22Rv1 (cell line): ENCODE measurements at regions not wholly inside any gene's neighbourhood (a gene's known extent, or its start where the extent isn't known, plus 50 kb on each side); places are given as distances from the start of the nearest gene placed in this dataset.
"Not testable (repeated sequence)": the region's sequence is repeated elsewhere in the genome, so short reads cannot be mapped to it uniquely, and the experiment has no call there.

Source experiments
- H3K27ac ChIP-seq: fragments of 450-650 bp; 2 replicates; pipeline ENCODE4 v1.5.1; 2017
- ZFX ChIP-seq: fragments of 450-650 bp; IDR thresholded peaks from 2 replicates; pipeline ENCODE4 v1.6.1; 2017; ENCODE audit warnings: antibody characterized with exemption, borderline replicate concordance
- TF ChIP-seq, protein P1 (sequence below): fragments of 450-650 bp; IDR thresholded peaks from 2 replicates; pipeline ENCODE4 v1.5.1; 2017; ENCODE audit warnings: mild to moderate bottlenecking

- TF ChIP-seq, protein P1, sequence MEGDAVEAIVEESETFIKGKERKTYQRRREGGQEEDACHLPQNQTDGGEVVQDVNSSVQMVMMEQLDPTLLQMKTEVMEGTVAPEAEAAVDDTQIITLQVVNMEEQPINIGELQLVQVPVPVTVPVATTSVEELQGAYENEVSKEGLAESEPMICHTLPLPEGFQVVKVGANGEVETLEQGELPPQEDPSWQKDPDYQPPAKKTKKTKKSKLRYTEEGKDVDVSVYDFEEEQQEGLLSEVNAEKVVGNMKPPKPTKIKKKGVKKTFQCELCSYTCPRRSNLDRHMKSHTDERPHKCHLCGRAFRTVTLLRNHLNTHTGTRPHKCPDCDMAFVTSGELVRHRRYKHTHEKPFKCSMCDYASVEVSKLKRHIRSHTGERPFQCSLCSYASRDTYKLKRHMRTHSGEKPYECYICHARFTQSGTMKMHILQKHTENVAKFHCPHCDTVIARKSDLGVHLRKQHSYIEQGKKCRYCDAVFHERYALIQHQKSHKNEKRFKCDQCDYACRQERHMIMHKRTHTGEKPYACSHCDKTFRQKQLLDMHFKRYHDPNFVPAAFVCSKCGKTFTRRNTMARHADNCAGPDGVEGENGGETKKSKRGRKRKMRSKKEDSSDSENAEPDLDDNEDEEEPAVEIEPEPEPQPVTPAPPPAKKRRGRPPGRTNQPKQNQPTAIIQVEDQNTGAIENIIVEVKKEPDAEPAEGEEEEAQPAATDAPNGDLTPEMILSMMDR, result no peak
- TF ChIP-seq ZFX, result no peak
- H3K27ac ChIP-seq, result no peak overlapping the region
Measured at GRCh38 chr4:112708772-112709171, 71.8 kb downstream of the LARP7 start.

DNA sequence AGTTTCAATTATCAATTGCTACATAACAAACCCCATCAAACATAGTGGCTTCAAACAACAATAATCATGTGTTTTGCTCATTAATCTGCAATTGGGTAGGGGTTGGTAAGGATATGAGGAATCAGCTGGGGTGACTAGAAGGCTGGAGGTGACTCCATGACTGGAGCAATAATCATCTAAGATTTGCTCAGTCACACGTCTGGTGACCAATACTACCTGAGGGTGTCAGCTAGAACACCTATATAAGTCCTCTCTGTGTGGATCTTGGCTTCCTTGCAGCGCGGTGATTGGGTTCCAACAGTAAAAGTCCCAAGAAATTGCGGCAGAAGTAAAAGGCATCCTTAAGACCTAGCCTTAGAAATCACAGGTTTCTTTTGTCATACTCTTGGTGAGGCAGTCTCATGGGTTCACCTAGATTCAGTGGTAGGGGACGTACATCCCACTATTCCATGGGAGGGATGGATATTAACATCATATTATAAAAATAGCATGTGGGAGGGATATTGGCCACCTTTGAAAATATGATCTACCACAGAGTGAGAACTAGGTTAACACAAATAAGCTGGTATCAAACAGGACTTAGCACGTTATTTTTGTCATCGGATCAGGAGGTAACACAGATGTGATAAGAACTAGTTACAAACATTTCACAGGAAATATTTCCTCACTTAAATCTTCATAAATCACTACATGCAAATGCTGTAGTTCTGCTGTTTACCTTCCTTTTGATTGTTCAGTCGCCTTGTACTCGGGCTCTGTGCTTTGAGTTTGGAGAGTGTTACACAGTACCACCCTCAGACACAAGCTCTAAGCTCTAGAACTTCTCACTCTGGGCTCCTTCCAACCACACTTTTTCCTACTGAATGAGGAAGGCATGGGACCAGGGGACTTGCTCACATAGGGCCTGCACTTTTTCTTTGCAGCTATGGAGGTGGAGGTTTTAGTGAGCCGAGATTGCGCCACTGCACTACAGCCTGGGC lies 78.3 kb downstream of the LARP7 start:
- TF ChIP-seq, protein P1, result no peak
- TF ChIP-seq ZFX, result no peak
- H3K27ac ChIP-seq, result no peak overlapping the region

DNA sequence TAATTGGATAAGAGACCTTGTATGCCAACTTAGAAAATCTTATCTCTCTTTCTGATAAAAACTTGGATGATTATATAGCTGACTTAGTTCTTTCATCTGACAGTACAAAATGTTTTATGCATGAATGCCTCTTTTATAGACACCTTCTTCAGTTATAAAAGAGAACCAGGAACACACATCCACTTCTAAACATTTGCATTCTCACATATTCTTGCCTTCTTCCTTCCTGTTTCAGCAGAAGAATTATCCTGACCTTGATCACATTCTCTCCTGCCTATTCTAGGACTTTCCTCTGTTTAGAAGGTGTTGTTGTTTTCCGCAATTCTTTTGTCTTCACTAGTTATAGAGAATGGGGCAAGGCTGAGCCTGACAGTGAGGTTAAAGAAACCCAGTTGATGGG lies 80.9 kb downstream of the LARP7 start:
- H3K27ac ChIP-seq, result no peak overlapping the region
- TF ChIP-seq, protein P1, result no peak
- TF ChIP-seq ZFX, result no peak

DNA sequence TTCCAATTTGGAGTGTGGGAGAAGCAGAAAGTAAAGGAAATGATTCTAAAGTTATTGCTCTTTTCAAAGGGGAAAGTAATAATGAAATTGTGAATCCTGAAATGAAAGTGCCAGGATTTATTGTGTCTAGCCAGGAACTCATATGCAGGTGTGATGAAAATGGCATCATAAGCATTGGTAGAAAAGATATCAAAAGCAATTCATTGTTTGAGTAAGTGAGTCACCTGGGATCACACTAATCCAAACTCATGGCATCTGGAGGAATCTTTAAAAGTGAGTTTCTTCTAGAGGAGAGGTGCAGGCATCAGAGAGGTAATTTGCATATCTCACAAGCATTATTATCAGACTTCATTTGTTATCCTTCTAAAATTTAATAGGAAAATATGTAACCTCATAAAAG lies 84.7 kb downstream of the LARP7 start:
- no peak for TF ChIP-seq ZFX
- no peak overlapping the region for H3K27ac ChIP-seq

DNA sequence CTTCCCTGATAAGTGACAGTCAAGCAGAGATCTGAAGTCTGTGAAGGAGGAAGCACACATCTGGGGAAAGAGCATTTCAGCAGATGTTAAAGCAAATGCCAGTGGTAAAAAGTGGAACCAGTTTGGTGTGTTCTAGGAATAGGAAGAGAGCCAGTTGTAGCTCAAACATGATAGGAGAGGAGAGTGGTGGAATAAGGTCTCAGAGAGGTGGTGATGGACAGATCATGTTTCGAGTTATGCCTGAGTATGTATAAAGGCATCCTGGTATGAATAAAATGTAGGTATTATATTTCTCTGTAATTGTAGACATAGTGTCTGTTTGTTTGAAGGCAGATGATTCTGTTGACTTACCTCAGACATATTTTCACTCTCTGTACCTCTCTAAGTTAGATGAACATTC lies 89.1 kb downstream of the LARP7 start:
- no peak overlapping the region for H3K27ac ChIP-seq
- TF ChIP-seq, protein P1, result no peak
- TF ChIP-seq ZFX, result no peak

DNA sequence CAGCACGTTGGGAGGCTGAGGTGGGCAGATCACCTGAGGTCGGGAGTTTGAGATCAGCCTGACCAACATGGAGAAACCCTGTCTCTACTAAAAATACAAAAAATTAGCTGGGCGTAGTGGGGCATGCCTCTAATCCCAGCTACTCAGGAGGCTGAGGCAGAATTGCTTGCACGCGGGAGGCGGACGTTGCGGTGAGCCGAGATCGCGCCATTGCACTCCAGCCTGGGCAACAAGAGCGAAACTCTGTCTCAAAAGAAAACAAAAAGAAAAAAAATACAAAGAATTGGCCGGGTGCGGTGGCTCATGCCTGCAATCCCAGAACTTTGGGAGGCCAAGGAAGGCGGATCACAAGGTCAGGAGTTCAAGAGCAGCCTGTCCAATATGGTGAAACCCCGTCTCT lies 90.8 kb downstream of the LARP7 start:
- H3K27ac ChIP-seq, result not testable (repeated sequence)

DNA sequence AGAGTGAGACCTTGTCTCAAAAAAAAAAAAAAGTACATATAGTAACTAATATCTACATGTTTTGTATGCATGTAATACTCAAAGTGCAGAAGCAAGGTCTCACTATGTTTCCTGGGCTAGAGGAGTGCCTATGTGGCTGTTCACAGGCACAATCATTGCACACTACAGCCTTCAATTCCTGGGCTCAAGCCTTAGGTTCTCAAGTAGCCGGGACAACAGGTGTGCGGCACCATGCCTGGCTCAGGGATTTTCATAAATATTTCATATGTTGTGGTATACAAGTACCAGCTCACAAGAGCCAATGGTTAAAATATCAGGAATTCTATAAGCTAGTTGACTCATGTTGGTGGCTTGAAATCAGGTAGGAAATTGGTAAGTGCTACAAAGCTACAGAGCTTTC lies 94.8 kb downstream of the LARP7 start:
- H3K27ac ChIP-seq, result no peak overlapping the region
- TF ChIP-seq, protein P1, result no peak
- no peak for TF ChIP-seq ZFX

GRCh38 chr4:112732142-112732541 lies 95.2 kb downstream of the LARP7 start:
- H3K27ac ChIP-seq, result no peak overlapping the region
- no peak for TF ChIP-seq ZFX
- TF ChIP-seq, protein P1, result no peak
